ENCODE measurements at regions not wholly inside any gene's neighbourhood (a gene's known extent, or its start where the extent isn't known, plus 50 kb on each side); places are given as distances from the start of the nearest gene placed in this dataset.

DNA sequence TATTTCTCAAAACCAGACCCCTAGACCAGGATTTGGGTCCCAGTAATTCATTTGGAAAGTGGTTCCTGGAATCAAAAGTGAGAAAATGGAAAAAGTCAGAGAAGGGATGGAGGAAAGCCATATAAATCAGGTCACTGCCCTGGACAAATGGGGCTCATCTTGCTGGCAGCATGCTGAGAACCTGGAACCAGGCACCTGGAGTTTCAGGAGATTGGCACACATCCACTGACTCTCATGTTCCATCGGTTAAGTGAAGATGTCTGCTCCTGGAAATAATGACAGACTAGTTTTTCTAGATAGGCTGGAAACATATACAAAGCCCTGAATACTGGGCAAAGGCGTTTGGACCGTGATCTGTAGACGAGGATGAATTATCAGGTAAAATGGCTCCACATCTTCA, 163.6 kb upstream of the HS3ST1 start:
- H3K4me3 ChIP-seq: no peak overlapping the region
- no peaks in the 10 kb centered on the region for H3K4me1 ChIP-seq
- H3K27me3 ChIP-seq: no peaks in the 10 kb centered on the region
- DNase-seq (ENCODE audit: low spot score in 2 of 2): no peak
- H3K36me3 ChIP-seq: no peaks in the 10 kb centered on the region
- WGBS, 2 donors: 93 to 95% methylated on average over 4 of the region's 4 CpGs
- no peak overlapping the region for H3K27ac ChIP-seq
- no peak for TF ChIP-seq POLR2A (IDR thresholded peaks at IDR 0.05)
- TF ChIP-seq, protein P1, sequence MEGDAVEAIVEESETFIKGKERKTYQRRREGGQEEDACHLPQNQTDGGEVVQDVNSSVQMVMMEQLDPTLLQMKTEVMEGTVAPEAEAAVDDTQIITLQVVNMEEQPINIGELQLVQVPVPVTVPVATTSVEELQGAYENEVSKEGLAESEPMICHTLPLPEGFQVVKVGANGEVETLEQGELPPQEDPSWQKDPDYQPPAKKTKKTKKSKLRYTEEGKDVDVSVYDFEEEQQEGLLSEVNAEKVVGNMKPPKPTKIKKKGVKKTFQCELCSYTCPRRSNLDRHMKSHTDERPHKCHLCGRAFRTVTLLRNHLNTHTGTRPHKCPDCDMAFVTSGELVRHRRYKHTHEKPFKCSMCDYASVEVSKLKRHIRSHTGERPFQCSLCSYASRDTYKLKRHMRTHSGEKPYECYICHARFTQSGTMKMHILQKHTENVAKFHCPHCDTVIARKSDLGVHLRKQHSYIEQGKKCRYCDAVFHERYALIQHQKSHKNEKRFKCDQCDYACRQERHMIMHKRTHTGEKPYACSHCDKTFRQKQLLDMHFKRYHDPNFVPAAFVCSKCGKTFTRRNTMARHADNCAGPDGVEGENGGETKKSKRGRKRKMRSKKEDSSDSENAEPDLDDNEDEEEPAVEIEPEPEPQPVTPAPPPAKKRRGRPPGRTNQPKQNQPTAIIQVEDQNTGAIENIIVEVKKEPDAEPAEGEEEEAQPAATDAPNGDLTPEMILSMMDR (IDR thresholded peaks at IDR 0.05): no peak
- no peak for TF ChIP-seq EP300 (IDR thresholded peaks at IDR 0.05)
- no peaks in the 10 kb centered on the region for H3K9me3 ChIP-seq

DNA sequence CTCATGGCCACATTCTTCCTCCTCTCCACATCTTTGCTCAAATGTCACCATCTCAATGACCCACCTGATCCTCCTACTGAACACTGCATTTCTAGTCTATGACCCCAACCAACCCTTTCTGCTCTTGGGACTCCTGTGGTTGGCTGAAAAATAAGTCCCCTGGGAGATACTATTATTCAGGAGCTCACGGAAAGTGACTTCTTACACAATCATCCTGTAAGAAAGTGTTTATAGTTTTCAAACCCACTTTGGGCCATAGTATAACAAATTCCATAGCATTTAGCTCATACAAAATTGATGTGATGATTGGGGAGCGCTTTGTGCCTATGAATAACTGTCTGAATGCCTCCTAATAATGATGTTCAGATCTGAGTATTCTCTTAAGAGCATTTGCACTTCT, 161.4 kb upstream of the HS3ST1 start:
- H3K27ac ChIP-seq: no peak overlapping the region
- no peaks in the 10 kb centered on the region for H3K36me3 ChIP-seq
- WGBS, 2 donors: 37 to 87% methylated on average over 2 of the region's 2 CpGs
- TF ChIP-seq EP300 (IDR thresholded peaks at IDR 0.05) (no peak), POLR2A (IDR thresholded peaks at IDR 0.05) (no peak)
- TF ChIP-seq, protein P1 (IDR thresholded peaks at IDR 0.05): no peak
- no peak for DNase-seq (ENCODE audit: low spot score in 2 of 2)
- H3K4me3 ChIP-seq: no peak overlapping the region
- no peaks in the 10 kb centered on the region for H3K4me1 ChIP-seq
- no peaks in the 10 kb centered on the region for H3K27me3 ChIP-seq
- H3K9me3 ChIP-seq: no peaks in the 10 kb centered on the region

DNA sequence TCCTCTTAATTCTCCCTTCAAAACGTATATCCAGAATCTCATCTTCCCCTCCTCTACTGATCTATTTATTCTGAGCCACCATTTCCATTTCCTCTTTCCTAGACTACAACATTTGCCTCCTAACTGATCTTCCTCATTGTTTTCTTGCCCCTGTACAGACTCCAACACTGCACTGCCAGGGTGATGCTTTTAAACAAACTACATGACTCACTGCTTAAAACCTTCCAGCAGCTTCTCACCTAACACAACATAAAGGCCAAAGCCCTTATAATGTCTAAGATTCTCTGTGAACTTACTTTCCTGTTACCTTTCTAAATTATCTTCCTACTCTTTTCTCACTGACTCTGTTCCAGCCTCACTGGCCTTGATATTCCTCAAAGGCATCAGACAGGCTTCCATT, 161.0 kb upstream of the HS3ST1 start:
- H3K4me3 ChIP-seq: no peak overlapping the region
- H3K27me3 ChIP-seq: no peaks in the 10 kb centered on the region
- H3K27ac ChIP-seq: no peak overlapping the region
- no peak for DNase-seq (ENCODE audit: low spot score in 2 of 2)
- 59 to 61% methylated on average over 1 of the region's 1 CpG for WGBS, 2 donors
- H3K36me3 ChIP-seq: no peaks in the 10 kb centered on the region
- no peak for TF ChIP-seq EP300 (IDR thresholded peaks at IDR 0.05)
- TF ChIP-seq POLR2A (IDR thresholded peaks at IDR 0.05): no peak
- TF ChIP-seq, protein P1 (IDR thresholded peaks at IDR 0.05): no peak
- H3K4me1 ChIP-seq: no peaks in the 10 kb centered on the region
- no peaks in the 10 kb centered on the region for H3K9me3 ChIP-seq

DNA sequence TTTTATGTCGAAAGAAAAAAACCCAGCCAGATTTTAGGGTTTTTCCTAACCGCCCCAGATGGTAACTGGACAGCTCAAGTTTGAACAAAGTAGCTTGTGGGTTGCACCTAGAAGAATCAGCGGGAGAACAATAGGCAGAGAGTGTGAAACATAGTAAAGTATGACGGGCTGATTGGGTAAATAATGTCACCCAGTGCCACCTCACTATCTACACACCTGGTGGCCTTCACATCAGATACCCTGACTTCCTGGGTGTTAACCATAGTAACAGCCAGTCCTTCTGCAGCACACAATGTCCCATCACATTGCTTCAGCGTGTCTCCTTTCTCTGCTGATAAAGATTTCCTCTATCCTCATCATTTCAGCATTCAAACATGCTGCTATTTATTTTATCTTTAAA, 159.1 kb upstream of the HS3ST1 start:
- 90 to 94% methylated on average over 5 of the region's 5 CpGs for WGBS, 2 donors
- Histone ChIP-seq H3K4me3 (no peak overlapping the region), H3K9me3 (peaks cover 0 to 3% (median 0%) of the 10 kb centered on the region in 4 donors), H3K4me1 (no peaks in the 10 kb centered on the region), H3K27me3 (no peaks in the 10 kb centered on the region), H3K27ac (no peak overlapping the region), H3K36me3 (no peaks in the 10 kb centered on the region)
- no peak for DNase-seq (ENCODE audit: low spot score in 2 of 2)
- TF ChIP-seq, protein P1 (IDR thresholded peaks at IDR 0.05): no peak
- TF ChIP-seq POLR2A (IDR thresholded peaks at IDR 0.05): no peak
- TF ChIP-seq EP300 (IDR thresholded peaks at IDR 0.05): no peak

DNA sequence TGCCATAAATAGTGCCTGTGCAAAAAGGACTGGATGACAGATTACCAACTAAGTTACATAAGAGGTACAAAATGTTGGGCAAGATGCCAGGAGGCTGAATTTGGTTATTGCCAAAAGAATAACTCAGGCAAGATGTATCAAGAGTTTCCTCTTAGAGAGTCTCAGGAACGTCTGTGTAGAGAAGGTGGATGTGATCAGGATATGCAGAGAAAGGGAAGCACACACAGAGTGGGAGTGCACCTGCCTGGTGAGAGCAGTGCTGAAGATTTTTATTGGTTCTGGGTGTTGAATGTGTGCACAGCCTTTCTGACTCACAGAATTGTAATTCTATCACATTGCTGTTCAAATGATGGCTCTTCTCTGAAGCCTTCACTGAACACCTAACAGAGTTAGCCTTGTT, 156.8 kb upstream of the HS3ST1 start:
- WGBS, 2 donors: 22 to 32% methylated on average over 1 of the region's 1 CpG

More for the DNA sequence above, 156.8 kb upstream of the HS3ST1 start:
- H3K4me1 ChIP-seq: no peaks in the 10 kb centered on the region
- no peak overlapping the region for H3K27ac ChIP-seq
- no peak overlapping the region for H3K4me3 ChIP-seq
- H3K27me3 ChIP-seq: no peaks in the 10 kb centered on the region
- peak in 1 of 2 donors; percentile 34 for DNase-seq (ENCODE audit: low spot score in 2 of 2)
- H3K36me3 ChIP-seq: no peaks in the 10 kb centered on the region
- peaks cover 0 to 15% (median 0%) of the 10 kb centered on the region in 4 donors for H3K9me3 ChIP-seq
- TF ChIP-seq EP300 (IDR thresholded peaks at IDR 0.05): no peak
- TF ChIP-seq POLR2A (IDR thresholded peaks at IDR 0.05): no peak
- TF ChIP-seq, protein P1 (IDR thresholded peaks at IDR 0.05): no peak

Measured in tibial nerve (tissue), 4 donors.